ENCODE measurements at regions not wholly inside any gene's neighbourhood (a gene's known extent, or its start where the extent isn't known, plus 50 kb on each side); places are given as distances from the start of the nearest gene placed in this dataset.
"Not testable (repeated sequence)": the region's sequence is repeated elsewhere in the genome, so short reads cannot be mapped to it uniquely, and the experiment has no call there.

DNA sequence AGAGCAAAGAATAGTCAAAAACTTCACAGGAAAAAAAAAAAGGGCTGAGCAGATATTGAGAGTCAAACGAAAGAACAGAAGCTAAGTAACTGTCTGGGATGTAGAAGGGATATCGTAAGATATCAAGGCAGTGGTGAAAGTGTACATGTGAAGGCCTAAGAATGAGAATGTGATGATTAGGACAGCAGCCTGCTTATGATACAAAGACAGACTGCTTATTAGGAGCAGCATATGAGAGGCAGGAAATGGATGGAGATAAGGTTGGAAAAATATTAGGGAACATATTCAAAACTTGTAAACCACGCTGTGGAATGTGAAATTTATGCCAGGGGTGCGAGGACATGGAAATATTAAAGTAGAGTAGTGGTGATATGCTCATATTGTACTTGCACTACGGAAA lies 133.1 kb upstream of the FAM174A start:
- H3K27me3 ChIP-seq (ENCODE audit: control insufficient read depth in 1 of 2, insufficient read depth in 2 of 2, low read length in 2 of 2) = no peaks in the 10 kb centered on the region

GRCh38 chr5:100401149-100401548 lies 134.0 kb upstream of the FAM174A start:
- Histone ChIP-seq H3K27ac (ENCODE audit: low read depth, low read length) (no peak overlapping the region), H3K27me3 (ENCODE audit: control insufficient read depth in 1 of 2, insufficient read depth in 2 of 2, low read length in 2 of 2) (no peaks in the 10 kb centered on the region), H3K4me3 (ENCODE audit: low read depth in 1 of 2, low read length in 2 of 2) (no peak overlapping the region), H3K9ac (ENCODE audit: low read depth in 1 of 2, low read length in 2 of 2) (no peak overlapping the region), H3K4me1 (ENCODE audit: control insufficient read depth in 1 of 2, insufficient read depth in 2 of 2, low read length in 2 of 2) (no peaks in the 10 kb centered on the region), H3K9me3 (ENCODE audit: control insufficient read depth in 1 of 2, low read length in 2 of 2) (no peaks in the 10 kb centered on the region), H3K36me3 (ENCODE audit: control insufficient read depth in 1 of 2, insufficient read depth in 2 of 2, low read length in 2 of 2) (no peaks in the 10 kb centered on the region)

More for the DNA sequence above, 133.1 kb upstream of the FAM174A start:
- Histone ChIP-seq H3K4me1 (ENCODE audit: control insufficient read depth in 1 of 2, insufficient read depth in 2 of 2, low read length in 2 of 2) (no peaks in the 10 kb centered on the region), H3K27ac (ENCODE audit: low read depth, low read length) (no peak overlapping the region), H3K4me3 (ENCODE audit: low read depth in 1 of 2, low read length in 2 of 2) (no peak overlapping the region), H3K36me3 (ENCODE audit: control insufficient read depth in 1 of 2, insufficient read depth in 2 of 2, low read length in 2 of 2) (no peaks in the 10 kb centered on the region), H3K9ac (ENCODE audit: low read depth in 1 of 2, low read length in 2 of 2) (no peak overlapping the region), H3K9me3 (ENCODE audit: control insufficient read depth in 1 of 2, low read length in 2 of 2) (no peaks in the 10 kb centered on the region)

GRCh38 chr5:100398815-100399214 lies 136.4 kb upstream of the FAM174A start:
- H3K27me3 ChIP-seq (ENCODE audit: control insufficient read depth in 1 of 2, insufficient read depth in 2 of 2, low read length in 2 of 2); H3K4me3 ChIP-seq (ENCODE audit: low read depth in 1 of 2, low read length in 2 of 2); H3K4me1 ChIP-seq (ENCODE audit: control insufficient read depth in 1 of 2, insufficient read depth in 2 of 2, low read length in 2 of 2); H3K27ac ChIP-seq (ENCODE audit: low read depth, low read length); H3K36me3 ChIP-seq (ENCODE audit: control insufficient read depth in 1 of 2, insufficient read depth in 2 of 2, low read length in 2 of 2); H3K9me3 ChIP-seq (ENCODE audit: control insufficient read depth in 1 of 2, low read length in 2 of 2); H3K9ac ChIP-seq (ENCODE audit: low read depth in 1 of 2, low read length in 2 of 2): not testable (repeated sequence)

- H3K36me3 ChIP-seq (ENCODE audit: control insufficient read depth in 1 of 2, insufficient read depth in 2 of 2, low read length in 2 of 2); H3K9me3 ChIP-seq (ENCODE audit: control insufficient read depth in 1 of 2, low read length in 2 of 2); H3K27me3 ChIP-seq (ENCODE audit: control insufficient read depth in 1 of 2, insufficient read depth in 2 of 2, low read length in 2 of 2); H3K27ac ChIP-seq (ENCODE audit: low read depth, low read length); H3K9ac ChIP-seq (ENCODE audit: low read depth in 1 of 2, low read length in 2 of 2); H3K4me1 ChIP-seq (ENCODE audit: control insufficient read depth in 1 of 2, insufficient read depth in 2 of 2, low read length in 2 of 2); H3K4me3 ChIP-seq (ENCODE audit: low read depth in 1 of 2, low read length in 2 of 2): not testable (repeated sequence)
Measured at GRCh38 chr5:100379254-100379858, 155.8 kb upstream of the FAM174A start.

- not testable (repeated sequence) for H3K27me3 ChIP-seq (ENCODE audit: control insufficient read depth in 1 of 2, insufficient read depth in 2 of 2, low read length in 2 of 2); H3K4me1 ChIP-seq (ENCODE audit: control insufficient read depth in 1 of 2, insufficient read depth in 2 of 2, low read length in 2 of 2); H3K36me3 ChIP-seq (ENCODE audit: control insufficient read depth in 1 of 2, insufficient read depth in 2 of 2, low read length in 2 of 2); H3K9me3 ChIP-seq (ENCODE audit: control insufficient read depth in 1 of 2, low read length in 2 of 2); H3K9ac ChIP-seq (ENCODE audit: low read depth in 1 of 2, low read length in 2 of 2); H3K27ac ChIP-seq (ENCODE audit: low read depth, low read length); H3K4me3 ChIP-seq (ENCODE audit: low read depth in 1 of 2, low read length in 2 of 2)
Measured at GRCh38 chr5:100364757-100365478, 170.3 kb upstream of the FAM174A start.

GRCh38 chr5:100364343-100364742 lies 170.8 kb upstream of the FAM174A start:
- not testable (repeated sequence) for H3K36me3 ChIP-seq (ENCODE audit: control insufficient read depth in 1 of 2, insufficient read depth in 2 of 2, low read length in 2 of 2); H3K4me3 ChIP-seq (ENCODE audit: low read depth in 1 of 2, low read length in 2 of 2); H3K4me1 ChIP-seq (ENCODE audit: control insufficient read depth in 1 of 2, insufficient read depth in 2 of 2, low read length in 2 of 2); H3K27me3 ChIP-seq (ENCODE audit: control insufficient read depth in 1 of 2, insufficient read depth in 2 of 2, low read length in 2 of 2); H3K9ac ChIP-seq (ENCODE audit: low read depth in 1 of 2, low read length in 2 of 2); H3K27ac ChIP-seq (ENCODE audit: low read depth, low read length); H3K9me3 ChIP-seq (ENCODE audit: control insufficient read depth in 1 of 2, low read length in 2 of 2)

DNA sequence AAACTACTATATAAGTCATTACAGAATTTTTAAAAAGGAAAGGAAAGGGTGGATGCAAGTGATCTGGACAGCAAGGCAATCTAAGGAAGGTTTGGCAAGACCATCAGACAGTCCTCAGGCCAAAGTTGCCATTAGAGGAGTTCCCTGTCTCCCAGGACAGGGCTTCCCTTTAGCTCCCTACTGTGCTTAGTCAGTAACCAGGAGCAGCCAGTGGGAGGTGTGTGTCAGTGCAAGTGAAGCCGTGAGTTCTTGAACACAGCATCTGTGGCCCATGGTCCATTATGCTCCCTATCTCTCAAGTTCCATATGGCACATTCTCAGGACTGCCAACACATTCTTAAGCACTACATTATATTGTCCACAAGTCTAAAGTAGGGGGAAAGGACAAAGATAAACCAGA lies 175.2 kb upstream of the FAM174A start:
- H3K4me1 ChIP-seq (ENCODE audit: control insufficient read depth in 1 of 2, insufficient read depth in 2 of 2, low read length in 2 of 2); H3K9ac ChIP-seq (ENCODE audit: low read depth in 1 of 2, low read length in 2 of 2); H3K27me3 ChIP-seq (ENCODE audit: control insufficient read depth in 1 of 2, insufficient read depth in 2 of 2, low read length in 2 of 2); H3K9me3 ChIP-seq (ENCODE audit: control insufficient read depth in 1 of 2, low read length in 2 of 2); H3K4me3 ChIP-seq (ENCODE audit: low read depth in 1 of 2, low read length in 2 of 2); H3K36me3 ChIP-seq (ENCODE audit: control insufficient read depth in 1 of 2, insufficient read depth in 2 of 2, low read length in 2 of 2); H3K27ac ChIP-seq (ENCODE audit: low read depth, low read length): not testable (repeated sequence)

GRCh38 chr5:100346269-100346668 lies 188.9 kb upstream of the FAM174A start:
- not testable (repeated sequence) for H3K9ac ChIP-seq (ENCODE audit: low read depth in 1 of 2, low read length in 2 of 2); H3K9me3 ChIP-seq (ENCODE audit: control insufficient read depth in 1 of 2, low read length in 2 of 2); H3K27ac ChIP-seq (ENCODE audit: low read depth, low read length); H3K36me3 ChIP-seq (ENCODE audit: control insufficient read depth in 1 of 2, insufficient read depth in 2 of 2, low read length in 2 of 2); H3K4me1 ChIP-seq (ENCODE audit: control insufficient read depth in 1 of 2, insufficient read depth in 2 of 2, low read length in 2 of 2); H3K4me3 ChIP-seq (ENCODE audit: low read depth in 1 of 2, low read length in 2 of 2); H3K27me3 ChIP-seq (ENCODE audit: control insufficient read depth in 1 of 2, insufficient read depth in 2 of 2, low read length in 2 of 2)

- H3K36me3 ChIP-seq (ENCODE audit: control insufficient read depth in 1 of 2, insufficient read depth in 2 of 2, low read length in 2 of 2); H3K9me3 ChIP-seq (ENCODE audit: control insufficient read depth in 1 of 2, low read length in 2 of 2); H3K4me1 ChIP-seq (ENCODE audit: control insufficient read depth in 1 of 2, insufficient read depth in 2 of 2, low read length in 2 of 2): not testable (repeated sequence)
Measured at GRCh38 chr5:100341485-100341884, 193.7 kb upstream of the FAM174A start.

DNA sequence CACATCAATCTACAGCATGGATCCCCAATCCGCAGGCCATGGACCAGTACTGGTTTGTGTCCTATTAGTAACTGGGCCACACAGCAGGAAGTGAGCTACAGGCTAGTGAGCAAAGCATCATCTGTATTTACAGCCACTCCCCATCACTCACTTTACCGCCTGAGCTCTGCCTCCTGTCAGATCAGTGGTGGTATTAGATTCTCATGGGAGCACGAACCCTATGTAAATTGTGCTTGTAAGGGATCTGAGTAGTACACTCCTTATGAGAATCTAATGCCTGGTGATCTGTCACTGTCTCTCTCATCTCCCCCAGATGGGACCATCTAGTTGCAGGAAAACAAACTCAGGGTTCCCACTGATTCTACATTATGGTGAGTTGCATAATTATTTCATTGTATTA lies 212.7 kb upstream of the FAM174A start:
- Histone ChIP-seq H3K36me3 (ENCODE audit: control insufficient read depth in 1 of 2, insufficient read depth in 2 of 2, low read length in 2 of 2) (no peaks in the 10 kb centered on the region), H3K27ac (ENCODE audit: low read depth, low read length) (no peak overlapping the region), H3K9ac (ENCODE audit: low read depth in 1 of 2, low read length in 2 of 2) (no peak overlapping the region), H3K27me3 (ENCODE audit: control insufficient read depth in 1 of 2, insufficient read depth in 2 of 2, low read length in 2 of 2) (no peaks in the 10 kb centered on the region), H3K4me3 (ENCODE audit: low read depth in 1 of 2, low read length in 2 of 2) (no peak overlapping the region), H3K9me3 (ENCODE audit: control insufficient read depth in 1 of 2, low read length in 2 of 2) (no peaks in the 10 kb centered on the region), H3K4me1 (ENCODE audit: control insufficient read depth in 1 of 2, insufficient read depth in 2 of 2, low read length in 2 of 2) (no peaks in the 10 kb centered on the region)

More at GRCh38 chr5:100341485-100341884, 193.7 kb upstream of the FAM174A start:
- H3K27ac ChIP-seq (ENCODE audit: low read depth, low read length); H3K27me3 ChIP-seq (ENCODE audit: control insufficient read depth in 1 of 2, insufficient read depth in 2 of 2, low read length in 2 of 2); H3K4me3 ChIP-seq (ENCODE audit: low read depth in 1 of 2, low read length in 2 of 2); H3K9ac ChIP-seq (ENCODE audit: low read depth in 1 of 2, low read length in 2 of 2): not testable (repeated sequence)
